ENCODE measurements at regions not wholly inside any gene's neighbourhood (a gene's known extent, or its start where the extent isn't known, plus 50 kb on each side); places are given as distances from the start of the nearest gene placed in this dataset.
"Not testable (repeated sequence)": the region's sequence is repeated elsewhere in the genome, so short reads cannot be mapped to it uniquely, and the experiment has no call there.

GRCh38 chr17:71023249-71024030 lies 854.1 kb downstream of the KCNJ2 start:
- no peak for TF ChIP-seq POLR2A (IDR thresholded peaks at IDR 0.05; ENCODE audit: low read depth, low read length)
- TF ChIP-seq TAF1 (IDR thresholded peaks at IDR 0.05; ENCODE audit: borderline replicate concordance, low read depth, low read length), result no peak
- TF ChIP-seq POLR2AphosphoS5 (IDR thresholded peaks at IDR 0.05; ENCODE audit: low read depth, low read length), result no peak
- no peak for FAIRE-seq
- no peak for DNase-seq (ENCODE audit: insufficient read length)

GRCh38 chr17:71024172-71024571 lies 854.8 kb downstream of the KCNJ2 start:
- FAIRE-seq, result no peak

GRCh38 chr17:71024969-71025368 lies 855.6 kb downstream of the KCNJ2 start:
- no peak for DNase-seq (ENCODE audit: insufficient read length)
- TF ChIP-seq POLR2A (IDR thresholded peaks at IDR 0.05; ENCODE audit: low read depth, low read length) (no peak), TAF1 (IDR thresholded peaks at IDR 0.05; ENCODE audit: borderline replicate concordance, low read depth, low read length) (no peak), POLR2AphosphoS5 (IDR thresholded peaks at IDR 0.05; ENCODE audit: low read depth, low read length) (no peak)
- no peak for FAIRE-seq

More at GRCh38 chr17:71024172-71024571, 854.8 kb downstream of the KCNJ2 start:
- no peak for TF ChIP-seq POLR2AphosphoS5 (IDR thresholded peaks at IDR 0.05; ENCODE audit: low read depth, low read length)
- no peak for TF ChIP-seq TAF1 (IDR thresholded peaks at IDR 0.05; ENCODE audit: borderline replicate concordance, low read depth, low read length)
- TF ChIP-seq POLR2A (IDR thresholded peaks at IDR 0.05; ENCODE audit: low read depth, low read length), result no peak
- no peak for DNase-seq (ENCODE audit: insufficient read length)

- no peak for DNase-seq (ENCODE audit: insufficient read length)
- TF ChIP-seq TAF1 (IDR thresholded peaks at IDR 0.05; ENCODE audit: borderline replicate concordance, low read depth, low read length), result no peak
- FAIRE-seq, result no peak
Measured at GRCh38 chr17:71029246-71029645, 859.9 kb downstream of the KCNJ2 start.

- FAIRE-seq; DNase-seq (ENCODE audit: insufficient read length): not testable (repeated sequence)
Measured at GRCh38 chr17:71031286-71031685, 862.0 kb downstream of the KCNJ2 start.

DNA sequence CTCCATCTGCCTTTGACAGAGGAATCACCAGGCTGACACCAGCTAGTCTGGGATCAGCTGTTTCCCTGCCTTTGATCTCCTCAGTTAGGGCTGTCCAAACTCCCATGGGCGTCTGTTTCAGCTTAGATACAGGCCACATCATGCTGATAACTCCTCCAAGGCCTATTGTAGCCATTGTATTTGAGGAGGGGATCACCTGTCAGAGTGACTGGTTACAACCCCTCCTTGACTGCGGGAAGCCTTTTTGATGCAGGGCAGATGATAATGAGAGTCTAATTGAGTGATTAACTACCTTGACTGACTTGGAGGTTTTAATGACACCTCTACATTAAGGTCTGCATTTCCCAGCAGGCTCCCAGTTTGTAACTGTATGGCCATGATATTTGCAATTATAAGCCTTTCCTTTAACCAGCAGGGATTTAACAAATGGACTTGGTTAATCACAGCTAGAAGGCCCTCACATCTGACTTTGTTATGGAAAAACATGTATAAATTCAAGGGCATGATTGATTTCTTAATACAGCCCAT lies 863.5 kb downstream of the KCNJ2 start:
- no peak for TF ChIP-seq TAF1 (IDR thresholded peaks at IDR 0.05; ENCODE audit: borderline replicate concordance, low read depth, low read length)
- no peak for TF ChIP-seq POLR2A (IDR thresholded peaks at IDR 0.05; ENCODE audit: low read depth, low read length)
- DNase-seq (ENCODE audit: insufficient read length) (no peak), FAIRE-seq (no peak)

GRCh38 chr17:71033336-71033735 lies 864.0 kb downstream of the KCNJ2 start:
- FAIRE-seq (no peak), DNase-seq (ENCODE audit: insufficient read length) (no peak)
- no peak for TF ChIP-seq POLR2A (IDR thresholded peaks at IDR 0.05; ENCODE audit: low read depth, low read length)
- no peak for TF ChIP-seq TAF1 (IDR thresholded peaks at IDR 0.05; ENCODE audit: borderline replicate concordance, low read depth, low read length)
- no peak for TF ChIP-seq POLR2AphosphoS5 (IDR thresholded peaks at IDR 0.05; ENCODE audit: low read depth, low read length)

GRCh38 chr17:71035226-71035625 lies 865.9 kb downstream of the KCNJ2 start:
- FAIRE-seq (no peak), DNase-seq (ENCODE audit: insufficient read length) (no peak)
- TF ChIP-seq POLR2AphosphoS5 (IDR thresholded peaks at IDR 0.05; ENCODE audit: low read depth, low read length) (no peak), POLR2A (IDR thresholded peaks at IDR 0.05; ENCODE audit: low read depth, low read length) (no peak), TAF1 (IDR thresholded peaks at IDR 0.05; ENCODE audit: borderline replicate concordance, low read depth, low read length) (no peak)

GRCh38 chr17:71037386-71037785 lies 868.1 kb downstream of the KCNJ2 start:
- no peak for DNase-seq (ENCODE audit: insufficient read length)
- no peak for FAIRE-seq
- TF ChIP-seq POLR2AphosphoS5 (IDR thresholded peaks at IDR 0.05; ENCODE audit: low read depth, low read length) (no peak), POLR2A (IDR thresholded peaks at IDR 0.05; ENCODE audit: low read depth, low read length) (no peak), TAF1 (IDR thresholded peaks at IDR 0.05; ENCODE audit: borderline replicate concordance, low read depth, low read length) (no peak)

DNA sequence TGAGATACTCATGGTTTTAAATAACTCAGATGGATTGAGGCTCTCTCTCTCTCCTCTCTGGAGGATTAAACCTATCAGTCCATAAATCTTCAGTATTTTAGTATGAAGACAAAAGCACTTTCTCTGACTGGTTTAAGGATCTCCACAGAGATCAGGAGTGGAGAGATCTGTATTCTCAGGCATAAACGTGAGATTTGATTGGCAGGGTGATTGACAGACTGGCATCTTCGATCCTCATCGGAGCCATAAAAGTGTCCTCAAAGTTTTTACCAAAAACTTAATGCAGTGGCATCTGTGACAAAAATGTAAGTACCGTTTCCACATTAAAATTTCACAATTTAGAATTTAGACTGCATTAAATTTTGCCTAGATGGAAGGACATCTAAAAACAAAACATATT lies 870.1 kb downstream of the KCNJ2 start:
- DNase-seq (ENCODE audit: insufficient read length) (no peak), FAIRE-seq (no peak)
- TF ChIP-seq POLR2A (IDR thresholded peaks at IDR 0.05; ENCODE audit: low read depth, low read length) (no peak), TAF1 (IDR thresholded peaks at IDR 0.05; ENCODE audit: borderline replicate concordance, low read depth, low read length) (no peak), POLR2AphosphoS5 (IDR thresholded peaks at IDR 0.05; ENCODE audit: low read depth, low read length) (no peak)

DNA sequence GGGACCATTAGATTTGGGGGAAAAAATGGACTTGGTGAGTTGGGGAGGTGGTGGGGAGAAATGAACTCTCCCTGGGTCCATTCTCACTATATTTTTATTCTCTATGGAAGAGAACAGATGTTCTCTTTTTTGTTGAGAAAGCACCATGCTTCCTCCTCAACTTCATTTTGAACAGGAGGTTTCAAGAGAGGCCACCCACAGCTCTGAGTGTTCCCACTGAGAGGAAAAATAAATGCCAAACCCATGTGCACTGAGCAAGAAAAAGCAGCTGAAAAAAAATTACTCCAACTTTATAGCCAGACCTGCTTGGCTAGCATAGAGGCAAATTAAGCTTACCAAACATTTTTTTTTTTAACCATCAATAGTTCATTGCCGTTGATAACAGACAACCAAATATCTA lies 883.6 kb downstream of the KCNJ2 start:
- TF ChIP-seq POLR2A (IDR thresholded peaks at IDR 0.05; ENCODE audit: low read depth, low read length) (no peak), TAF1 (IDR thresholded peaks at IDR 0.05; ENCODE audit: borderline replicate concordance, low read depth, low read length) (no peak), POLR2AphosphoS5 (IDR thresholded peaks at IDR 0.05; ENCODE audit: low read depth, low read length) (no peak)
- FAIRE-seq, result no peak
- no peak for DNase-seq (ENCODE audit: insufficient read length)

DNA sequence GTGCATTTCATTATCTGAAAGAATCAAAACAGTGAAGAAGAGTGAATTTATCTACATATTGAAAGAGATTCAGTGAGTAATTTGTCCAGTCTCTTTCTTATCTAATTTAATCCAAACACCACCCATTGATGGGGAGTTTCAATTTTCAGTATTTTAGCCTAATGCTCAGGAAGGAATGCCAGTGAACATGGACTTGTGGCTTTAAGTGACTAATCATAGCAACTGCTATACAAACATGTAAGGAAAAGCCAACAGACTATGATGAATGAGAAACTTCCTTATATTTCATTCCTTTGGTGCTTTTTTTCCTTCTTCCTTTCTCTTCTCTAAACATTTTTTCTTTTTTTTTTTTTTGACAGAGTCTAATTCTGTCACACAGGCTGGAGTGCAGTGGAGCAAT lies 885.8 kb downstream of the KCNJ2 start:
- TF ChIP-seq POLR2A (IDR thresholded peaks at IDR 0.05; ENCODE audit: low read depth, low read length) (no peak), POLR2AphosphoS5 (IDR thresholded peaks at IDR 0.05; ENCODE audit: low read depth, low read length) (no peak), TAF1 (IDR thresholded peaks at IDR 0.05; ENCODE audit: borderline replicate concordance, low read depth, low read length) (no peak)
- no peak for DNase-seq (ENCODE audit: insufficient read length)
- FAIRE-seq, result no peak
